Heart right ventricle (tissue), 16 donors: ENCODE measurements at regions not wholly inside any gene's neighbourhood (a gene's known extent, or its start where the extent isn't known, plus 50 kb on each side); places are given as distances from the start of the nearest gene placed in this dataset.

Experiments used
- ATAC-seq, 8 donors: fragments of 200-7000 bp; cut with Tn5 transposase; one replicate each; pipeline ENCODE4 v1.9.1; 2020; ENCODE audit warnings: mild to moderate bottlenecking in 8 of 8, moderate library complexity in 8 of 8, moderate number of reproducible peaks in 1 of 8
- DNase-seq, 2 donors: peaks; one replicate each; pipeline ENCODE4 v3.0.0-alpha.2; 2020
- H3K27ac ChIP-seq, 10 donors: fragments of 200-600 bp; sonication (generic) in 2 of 10; one replicate each; pipeline versions ENCODE4 v1.5.0 to v1.8.0; 2020 to 2022; ENCODE audit warnings: mild to moderate bottlenecking in 3 of 10
- H3K27me3 ChIP-seq, 7 donors: fragments of 200-600 bp; one replicate each; pipeline ENCODE4 v1.8.0; 2021 to 2022; ENCODE audit warnings: mild to moderate bottlenecking in 2 of 7
- H3K36me3 ChIP-seq, 9 donors: fragments of 200-600 bp; sonication (generic) in 1 of 9; one replicate each; pipeline versions ENCODE4 v1.5.0 to v1.8.0; 2020 to 2022; ENCODE audit warnings: mild to moderate bottlenecking in 2 of 9
- H3K4me1 ChIP-seq, 9 donors: fragments of 200-600 bp; sonication (generic) in 1 of 9; one replicate each; pipeline versions ENCODE4 v1.5.0 to v1.8.0; 2020 to 2022; ENCODE audit warnings: mild to moderate bottlenecking in 4 of 9
- H3K4me3 ChIP-seq, 10 donors: fragments of 200-600 bp; sonication (generic) in 2 of 10; one replicate each; pipeline versions ENCODE4 v1.5.0 to v1.8.0; 2020 to 2022; ENCODE audit warnings: mild to moderate bottlenecking in 7 of 10, moderate library complexity in 2 of 10
- H3K9me3 ChIP-seq, 11 donors: fragments of 200-600 bp in 10 of 11; sonication (generic) in 2 of 11; one replicate each; pipeline versions ENCODE4 v1.5.0 to v1.8.0; 2013 to 2022; ENCODE audit warnings: mild to moderate bottlenecking in 2 of 11, control low read depth in 1 of 11, moderate library complexity in 1 of 11
- CTCF ChIP-seq, 9 donors: fragments of 200-600 bp; sonication (generic) in 2 of 9; IDR thresholded peaks; one replicate each; pipeline versions ENCODE4 v1.5.0 to v1.8.0; 2021 to 2022; ENCODE audit warnings: antibody characterized with exemption in 9 of 9, mild to moderate bottlenecking in 5 of 9, moderate library complexity in 1 of 9
- WGBS, 2 donors: extraction: QIAGEN DNeasy Blood & Tissue Kit; methylation state at CpG; one replicate each; pipeline ENCODE4 v1.1.7; 2013; ENCODE audit warnings: inconsistent platforms in 1 of 2; 5-methylcytosine and 5-hydroxymethylcytosine counted together
- intact Hi-C, 10 donors: fragments of 100-400 bp; cut with DNase I; formaldehyde crosslinking; loops; one replicate each; pipeline versions ENCODE4 v1.11.1 to v1.14.2; 2022
- donor health status: Arrhythmogenic right ventricular cardiomyopathy.
- donor health status: ischemic (EF 13 %, LVEDD 7.1; RV severe dilation, severe dysfunction).
- donor health status: healthy with polysubstance abuse.
- donor health status: DM: no; HTN: yes; CAD: no.
- donor health status: DM: no; HTN: no; CAD: no.
- donor health status: ischemic (EF 25% LVEDD 6.9; RV normal size, moderate dysfunction).
- donor health status: ischemic (EF 25% LVEDD 5.7; RV mildly dilated, moderate dysfunction).
- donor health status: healthy.
- donor health status: DM: yes; HTN: yes; CAD: no.
- donor health status: Ischemic cardiomyopathy.
- donor health status: ischemic (EF 35%, LVEDD 5.7; RV mildly dilated, moderate dysfunction).
- donor health status: nonischemic (EF 11% LVEDD 7.7; RV severe dilation, severe dysfunction).
- donor health status: DM: yes; HTN: yes; CAD: no.
- donor health status: PGD.
- donor health status: ischemic (EF 29% LVEDD 5.4; RV normal size, mild dysfunction).
- donor health status: nonischemic (EF 23%, LVEDD 6.1; RV moderate dilation, normal function).

GRCh38 chr1:57722285-57722978 lies 298.6 kb upstream of the DAB1 start:
- no peaks in the 10 kb centered on the region for H3K36me3 ChIP-seq
- no peaks in the 10 kb centered on the region for H3K9me3 ChIP-seq
- ATAC-seq (peak in 7 of 8 donors; percentile 79 to 97 (median 88)), DNase-seq (no peak)
- intact Hi-C loops = loop anchor here in 1 of 10 donors (10.0 kb wide), 1 partner anchor 298 kb away; the partner anchor contains the start of gene DAB1
- H3K27ac ChIP-seq = peak overlapping the region in 4 of 10 donors; percentile 16 to 43 (median 30)
- H3K4me1 ChIP-seq = peaks cover 0 to 25% (median 0%) of the 10 kb centered on the region in 9 donors
- H3K4me3 ChIP-seq = no peak overlapping the region
- 48 to 49% methylated on average over 4 of the region's 4 CpGs for WGBS, 2 donors
- no peak for TF ChIP-seq CTCF (IDR thresholded peaks at IDR 0.05)
- no peaks in the 10 kb centered on the region for H3K27me3 ChIP-seq

- DNase-seq = no peak
- no peaks in the 10 kb centered on the region for H3K9me3 ChIP-seq
- H3K4me1 ChIP-seq = peaks cover 0 to 25% (median 0%) of the 10 kb centered on the region in 9 donors
- 74 to 90% methylated on average over 2 of the region's 2 CpGs for WGBS, 2 donors
- H3K36me3 ChIP-seq = no peaks in the 10 kb centered on the region
- no peak for ATAC-seq
- no peak for TF ChIP-seq CTCF (IDR thresholded peaks at IDR 0.05)
- intact Hi-C loops = loop anchor here in 1 of 10 donors (10.0 kb wide), 1 partner anchor 296 kb away; the partner anchor contains the start of gene DAB1
- no peaks in the 10 kb centered on the region for H3K27me3 ChIP-seq
- H3K27ac ChIP-seq = no peak overlapping the region
- H3K4me3 ChIP-seq = no peak overlapping the region
Measured at GRCh38 chr1:57721001-57721400, 297.1 kb upstream of the DAB1 start.

GRCh38 chr1:57719274-57719673 lies 295.4 kb upstream of the DAB1 start:
- Histone ChIP-seq H3K4me3 (no peak overlapping the region), H3K27ac (no peak overlapping the region), H3K9me3 (peaks cover 0 to 5% (median 0%) of the 10 kb centered on the region in 11 donors), H3K4me1 (peaks cover 0 to 25% (median 0%) of the 10 kb centered on the region in 9 donors), H3K36me3 (no peaks in the 10 kb centered on the region), H3K27me3 (no peaks in the 10 kb centered on the region)
- no peak for TF ChIP-seq CTCF (IDR thresholded peaks at IDR 0.05)
- no peak for DNase-seq
- intact Hi-C loops = no loop called here
- 34 to 45% methylated on average over 5 of the region's 5 CpGs for WGBS, 2 donors
- ATAC-seq = no peak

GRCh38 chr1:57713501-57713900 lies 289.6 kb upstream of the DAB1 start:
- Histone ChIP-seq H3K9me3 (peaks cover 0 to 5% (median 0%) of the 10 kb centered on the region in 11 donors), H3K36me3 (no peaks in the 10 kb centered on the region)

More at GRCh38 chr1:57713501-57713900, 289.6 kb upstream of the DAB1 start:
- no peak for TF ChIP-seq CTCF (IDR thresholded peaks at IDR 0.05)
- intact Hi-C loops = no loop called here
- ATAC-seq (no peak), DNase-seq (no peak)
- Histone ChIP-seq H3K27ac (no peak overlapping the region), H3K4me3 (no peak overlapping the region), H3K27me3 (no peaks in the 10 kb centered on the region), H3K4me1 (peaks cover 0 to 6% (median 0%) of the 10 kb centered on the region in 9 donors)
